GM21825 (cell line): ENCODE measurements at regions not wholly inside any gene's neighbourhood (a gene's known extent, or its start where the extent isn't known, plus 50 kb on each side); places are given as distances from the start of the nearest gene placed in this dataset.

Experiments used
- ATAC-seq: cut with Tn5 transposase; IDR thresholded peaks from one replicate; pipeline ENCODE4 v1.9.1; 2021; ENCODE audit warnings: mild to moderate bottlenecking, moderate library complexity; ENCODE audit not compliant: unreplicated experiment

- ATAC-seq, result no peak
These were observed 55.3 kb upstream of the AMN1 start for GRCh38 chr12:31783996-31784645.

- no peak for ATAC-seq
These were observed 54.7 kb upstream of the AMN1 start for GRCh38 chr12:31783556-31783955.

- no peak for ATAC-seq
These were observed 53.2 kb upstream of the AMN1 start for GRCh38 chr12:31781894-31782540.

- ATAC-seq, result no peak
These were observed 51.3 kb upstream of the AMN1 start for GRCh38 chr12:31780096-31780495.

- no peak for ATAC-seq
These were observed 49.9 kb upstream of the AMN1 start for GRCh38 chr12:31778687-31779086.
